ENCODE measurements at regions not wholly inside any gene's neighbourhood (a gene's known extent, or its start where the extent isn't known, plus 50 kb on each side); places are given as distances from the start of the nearest gene placed in this dataset.
"Not testable (repeated sequence)": the region's sequence is repeated elsewhere in the genome, so short reads cannot be mapped to it uniquely, and the experiment has no call there.

DNA sequence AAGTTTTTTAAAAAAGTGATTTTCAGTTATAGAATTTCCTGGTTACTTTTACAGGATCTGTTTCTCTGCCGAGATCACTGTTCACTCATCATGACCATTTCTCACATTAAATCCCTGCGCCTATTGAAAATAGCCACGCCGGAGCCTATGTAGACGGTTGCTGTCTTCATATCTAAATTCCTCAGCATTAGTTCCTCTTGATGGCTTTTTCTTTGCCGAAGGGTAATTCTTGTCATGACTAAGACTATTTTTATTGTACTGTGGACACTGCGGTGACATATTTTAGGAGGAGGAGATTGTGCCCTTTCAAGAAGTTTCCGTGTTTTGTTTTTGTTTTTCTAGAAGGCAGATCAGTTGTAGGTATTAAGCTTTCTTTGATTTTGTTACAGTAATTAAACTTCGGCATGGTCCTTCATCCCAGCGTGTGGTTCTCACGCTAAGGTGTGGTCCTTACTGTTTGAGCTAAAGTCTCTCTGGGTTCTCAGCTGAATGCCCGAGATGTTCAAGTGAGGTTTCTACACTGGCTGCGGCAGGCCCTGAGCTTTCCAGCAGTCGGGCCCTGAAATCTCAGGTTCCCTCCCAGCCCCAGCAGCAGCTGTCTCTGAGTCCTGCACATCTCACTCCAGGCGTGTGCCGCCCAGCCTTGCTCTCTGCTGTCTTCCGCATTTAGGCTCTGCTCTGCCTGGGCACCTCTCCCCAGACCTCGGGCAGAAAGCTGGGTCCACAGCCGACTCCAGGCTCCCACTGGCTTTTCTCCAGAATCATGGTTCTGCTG lies 1110.5 kb downstream of the TBC1D22A start:
- Histone ChIP-seq H3K9me3 (peaks cover 0 to 2% (median under 1%) of the 10 kb centered on the region in 3 donors), H3K27ac (no peak overlapping the region), H3K4me1 (no peaks in the 10 kb centered on the region), H3K4me3 (no peak overlapping the region), H3K27me3 (peaks cover 0 to 33% (median 0%) of the 10 kb centered on the region in 4 donors), H3K36me3 (no peaks in the 10 kb centered on the region)
- DNase-seq: no peak
- intact Hi-C loops (cut with DNase I): loop anchor here (10.0 kb wide), 1 partner anchor 392 kb away; no protein-coding TSS in a partner anchor
- TF ChIP-seq, protein P1, sequence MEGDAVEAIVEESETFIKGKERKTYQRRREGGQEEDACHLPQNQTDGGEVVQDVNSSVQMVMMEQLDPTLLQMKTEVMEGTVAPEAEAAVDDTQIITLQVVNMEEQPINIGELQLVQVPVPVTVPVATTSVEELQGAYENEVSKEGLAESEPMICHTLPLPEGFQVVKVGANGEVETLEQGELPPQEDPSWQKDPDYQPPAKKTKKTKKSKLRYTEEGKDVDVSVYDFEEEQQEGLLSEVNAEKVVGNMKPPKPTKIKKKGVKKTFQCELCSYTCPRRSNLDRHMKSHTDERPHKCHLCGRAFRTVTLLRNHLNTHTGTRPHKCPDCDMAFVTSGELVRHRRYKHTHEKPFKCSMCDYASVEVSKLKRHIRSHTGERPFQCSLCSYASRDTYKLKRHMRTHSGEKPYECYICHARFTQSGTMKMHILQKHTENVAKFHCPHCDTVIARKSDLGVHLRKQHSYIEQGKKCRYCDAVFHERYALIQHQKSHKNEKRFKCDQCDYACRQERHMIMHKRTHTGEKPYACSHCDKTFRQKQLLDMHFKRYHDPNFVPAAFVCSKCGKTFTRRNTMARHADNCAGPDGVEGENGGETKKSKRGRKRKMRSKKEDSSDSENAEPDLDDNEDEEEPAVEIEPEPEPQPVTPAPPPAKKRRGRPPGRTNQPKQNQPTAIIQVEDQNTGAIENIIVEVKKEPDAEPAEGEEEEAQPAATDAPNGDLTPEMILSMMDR (IDR thresholded peaks at IDR 0.05): no peak
- TF ChIP-seq POLR2A (IDR thresholded peaks at IDR 0.05): no peak
- WGBS, 2 donors: 79 to 90% methylated on average over 16 to 17 of the region's 19 CpGs

DNA sequence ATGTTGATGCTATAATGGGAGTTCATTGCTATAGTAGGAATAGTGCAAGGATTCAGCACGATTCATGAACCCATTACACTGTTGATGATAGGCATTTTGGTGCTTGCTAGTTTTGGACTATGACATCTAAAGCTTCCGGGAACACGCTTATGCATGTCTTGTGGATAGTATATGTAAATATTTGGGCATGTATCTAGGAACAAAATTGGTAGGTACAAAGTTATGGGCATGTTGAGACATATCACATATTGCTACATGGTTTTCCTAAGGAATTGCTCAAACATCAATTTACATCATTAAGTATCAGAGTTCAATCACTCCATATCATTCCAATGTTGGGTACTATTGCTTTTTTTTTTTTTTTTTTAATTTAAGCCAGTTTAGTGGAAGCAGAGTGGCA lies 1103.2 kb downstream of the TBC1D22A start:
- Histone ChIP-seq H3K9me3 (peaks cover 0 to 6% (median 4%) of the 10 kb centered on the region in 3 donors), H3K27me3 (peaks cover 0 to 10% (median 0%) of the 10 kb centered on the region in 4 donors), H3K36me3 (no peaks in the 10 kb centered on the region), H3K27ac (no peak overlapping the region), H3K4me3 (no peak overlapping the region), H3K4me1 (no peaks in the 10 kb centered on the region)
- intact Hi-C loops (cut with DNase I): no loop called here
- no peak for DNase-seq
- WGBS, 2 donors: 44 to 46% methylated on average over 3 of the region's 3 CpGs
- TF ChIP-seq POLR2A (IDR thresholded peaks at IDR 0.05): no peak

DNA sequence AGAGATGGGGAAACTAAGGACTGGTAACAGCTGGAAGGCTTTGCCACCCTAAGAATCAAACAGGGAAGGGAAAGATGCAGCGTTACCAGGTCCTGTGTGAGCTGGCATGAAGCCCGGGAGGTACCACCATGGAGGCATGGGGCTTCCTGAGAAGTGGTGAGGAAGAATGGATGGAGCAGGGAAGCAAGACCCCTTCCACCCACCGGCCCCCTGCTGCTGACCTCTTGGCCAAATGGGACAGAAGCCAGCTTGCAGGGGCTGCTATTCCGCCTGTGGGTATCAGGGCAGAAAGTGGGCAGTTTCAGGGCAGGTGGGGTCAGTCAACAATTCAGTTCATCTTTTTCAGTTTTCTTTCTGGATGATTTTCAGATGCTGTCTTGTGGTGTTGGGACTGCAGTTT lies 1099.9 kb downstream of the TBC1D22A start:
- no peak for DNase-seq
- no peak for TF ChIP-seq POLR2A (IDR thresholded peaks at IDR 0.05)
- TF ChIP-seq, protein P1 (IDR thresholded peaks at IDR 0.05): no peak
- 77 to 84% methylated on average over 4 of the region's 4 CpGs for WGBS, 2 donors

DNA sequence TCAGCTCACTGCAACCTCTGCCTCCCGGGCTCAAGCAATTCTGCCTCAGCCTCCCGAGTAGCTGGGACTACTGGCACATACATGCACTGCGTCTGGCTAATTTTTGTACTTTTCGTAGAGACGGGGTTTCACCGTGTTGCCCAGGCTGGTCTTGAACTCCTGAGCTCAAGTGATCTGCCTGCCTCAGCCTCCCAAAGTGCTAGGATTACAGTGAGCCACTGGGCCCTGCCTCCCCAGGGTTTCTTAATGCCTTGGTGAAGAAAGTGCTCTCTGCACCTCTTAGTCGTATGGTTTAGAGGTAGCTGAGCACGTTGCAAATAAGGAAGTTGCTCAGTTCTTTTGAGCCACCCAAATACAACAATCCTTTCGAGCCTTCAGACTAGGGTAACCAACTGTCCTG lies 1098.5 kb downstream of the TBC1D22A start:
- DNase-seq; H3K4me3 ChIP-seq; intact Hi-C loops (cut with DNase I); H3K36me3 ChIP-seq; H3K27ac ChIP-seq; H3K4me1 ChIP-seq; H3K9me3 ChIP-seq: not testable (repeated sequence)
- peaks cover 0 to 18% (median 0%) of the 10 kb centered on the region in 4 donors for H3K27me3 ChIP-seq
- WGBS, 2 donors: 78 to 88% methylated on average over 9 of the region's 9 CpGs

More for the DNA sequence above, 1099.9 kb downstream of the TBC1D22A start:
- Histone ChIP-seq H3K4me1 (no peaks in the 10 kb centered on the region), H3K4me3 (no peak overlapping the region), H3K27ac (no peak overlapping the region), H3K9me3 (no peaks in the 10 kb centered on the region), H3K27me3 (peaks cover 0 to 18% (median 0%) of the 10 kb centered on the region in 4 donors), H3K36me3 (no peaks in the 10 kb centered on the region)
- intact Hi-C loops (cut with DNase I): no loop called here

DNA sequence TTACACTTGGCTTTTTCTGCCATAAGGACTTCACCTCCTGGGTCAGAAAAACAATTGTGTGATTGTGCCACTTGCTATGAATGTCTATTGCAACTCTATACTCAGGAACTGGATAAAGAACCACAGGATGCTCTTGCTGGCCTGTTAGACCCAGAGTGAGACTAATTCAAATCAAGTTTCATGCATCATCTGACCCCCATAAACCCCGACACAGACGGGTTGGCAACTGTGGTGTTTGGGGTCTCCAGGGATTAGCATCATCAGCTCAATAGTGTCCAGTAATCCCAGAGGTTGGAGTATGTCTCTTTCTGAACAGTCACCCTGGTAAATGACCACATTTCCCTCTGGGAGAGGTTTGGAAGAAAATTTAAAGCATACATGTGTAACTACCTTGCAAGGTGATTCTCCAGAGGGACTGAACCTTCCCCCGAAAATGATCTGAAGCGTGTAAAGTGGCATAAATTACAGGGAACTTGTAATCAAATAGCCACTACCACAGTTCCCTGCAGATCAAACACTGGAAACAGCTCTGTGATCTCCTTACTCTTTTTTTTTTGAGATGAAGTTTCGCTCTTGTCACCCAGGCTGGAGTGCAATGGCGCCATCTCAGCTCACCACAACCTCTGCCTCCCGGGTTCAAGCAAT lies 1097.6 kb downstream of the TBC1D22A start:
- no peaks in the 10 kb centered on the region for H3K9me3 ChIP-seq
- peaks cover 0 to 18% (median 0%) of the 10 kb centered on the region in 4 donors for H3K27me3 ChIP-seq
- intact Hi-C loops (cut with DNase I): no loop called here
- no peak overlapping the region for H3K4me3 ChIP-seq
- DNase-seq: no peak
- 76 to 80% methylated on average over 6 to 7 of the region's 7 CpGs for WGBS, 2 donors
- H3K4me1 ChIP-seq: no peaks in the 10 kb centered on the region
- TF ChIP-seq, protein P1 (IDR thresholded peaks at IDR 0.05): no peak
- no peak for TF ChIP-seq POLR2A (IDR thresholded peaks at IDR 0.05)
- H3K36me3 ChIP-seq: no peaks in the 10 kb centered on the region
- H3K27ac ChIP-seq: no peak overlapping the region

DNA sequence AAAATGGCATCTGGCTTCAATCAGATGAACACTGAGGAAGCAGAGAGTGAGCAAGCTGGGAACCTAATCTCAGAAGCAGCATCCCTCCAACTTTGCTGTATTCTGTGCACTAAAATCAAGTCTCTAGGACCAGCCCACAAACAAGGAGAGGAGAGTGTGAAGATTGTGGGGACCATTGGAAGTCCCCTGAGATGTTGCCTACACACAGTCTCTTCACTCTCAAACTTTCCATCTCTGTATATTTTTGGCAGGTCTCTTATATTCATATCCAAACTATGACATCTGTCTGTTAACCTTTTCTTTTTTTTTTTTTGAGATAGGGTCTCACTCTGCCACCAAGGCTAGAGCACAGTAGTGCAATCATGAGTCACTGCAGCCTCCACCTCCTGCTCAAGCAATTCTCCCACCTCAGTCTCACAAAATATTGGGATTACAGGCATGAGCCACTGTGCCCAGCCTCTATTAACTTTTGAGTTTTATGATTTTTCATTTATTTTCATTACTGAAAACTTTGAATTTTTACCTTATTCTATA lies 1096.4 kb downstream of the TBC1D22A start:
- Histone ChIP-seq H3K36me3 (no peaks in the 10 kb centered on the region), H3K9me3 (no peaks in the 10 kb centered on the region), H3K27ac (no peak overlapping the region), H3K27me3 (peaks cover 0 to 17% (median 0%) of the 10 kb centered on the region in 4 donors), H3K4me3 (no peak overlapping the region), H3K4me1 (no peaks in the 10 kb centered on the region)
- DNase-seq: no peak
- intact Hi-C loops (cut with DNase I): no loop called here
- TF ChIP-seq POLR2A (IDR thresholded peaks at IDR 0.05): no peak

Data from esophagus squamous epithelium (tissue), 5 donors.